ENCODE measurements at regions not wholly inside any gene's neighbourhood (a gene's known extent, or its start where the extent isn't known, plus 50 kb on each side); places are given as distances from the start of the nearest gene placed in this dataset.

DNA sequence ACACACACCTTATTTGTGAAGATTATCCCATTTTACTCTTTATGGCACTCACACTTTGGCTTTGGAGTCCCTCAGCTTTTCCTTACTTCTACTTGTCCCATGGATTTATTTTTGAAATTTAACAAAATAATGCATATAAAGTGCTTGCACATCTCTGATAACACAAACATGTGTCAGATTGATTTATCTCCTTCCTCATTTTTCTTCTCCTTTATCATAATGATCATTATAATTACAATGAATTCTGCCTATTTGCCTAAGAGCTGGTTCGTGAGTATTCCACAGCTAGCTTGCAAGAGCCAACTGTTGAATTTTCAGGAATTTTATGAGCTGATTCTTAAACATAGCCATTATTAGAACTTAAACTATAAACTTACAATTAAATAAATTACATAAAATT is 347.7 kb downstream of the CHSY3 start:
- DNase-seq (ENCODE audit: low spot score): no peak

DNA sequence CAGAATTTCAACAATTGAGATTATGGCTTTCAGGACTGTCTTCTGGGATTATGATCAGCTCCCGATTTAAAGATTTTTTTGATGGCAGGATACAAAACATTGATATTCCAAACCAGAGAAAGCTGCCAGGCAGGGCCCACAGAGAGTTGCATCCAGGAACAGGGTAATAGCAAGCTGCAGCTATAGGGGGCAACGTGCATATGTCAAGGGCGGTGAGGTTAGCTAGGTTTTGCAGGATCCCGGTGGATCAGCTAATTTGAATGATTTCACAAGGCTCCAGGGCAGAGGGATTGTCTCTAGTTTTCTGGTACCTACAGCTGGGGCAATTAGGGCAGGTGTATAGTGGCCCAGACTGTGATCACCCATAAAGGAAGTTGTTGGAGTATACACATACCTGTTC is 339.4 kb downstream of the CHSY3 start:
- peak; percentile 27 for DNase-seq (ENCODE audit: low spot score)

DNA sequence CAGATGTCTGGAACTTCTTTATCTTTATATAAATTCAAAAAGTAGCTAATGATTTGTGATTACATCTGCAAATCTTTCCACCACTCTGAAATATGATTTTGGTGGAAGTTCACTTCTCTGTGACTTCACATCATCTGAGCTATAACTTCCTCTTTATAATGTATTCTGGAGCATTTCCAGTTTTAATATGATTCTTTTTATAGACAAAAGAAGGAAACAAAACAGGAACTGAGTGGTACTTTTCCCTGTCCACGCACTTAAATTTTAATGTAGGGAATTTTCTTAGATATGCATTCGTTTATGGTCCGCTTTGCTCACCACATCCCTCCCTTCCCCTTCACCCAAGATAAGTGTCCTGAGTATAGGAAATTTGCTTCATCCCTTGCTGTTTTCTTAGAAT is 333.5 kb downstream of the CHSY3 start:
- DNase-seq (ENCODE audit: low spot score): no peak
